ENCODE measurements at regions not wholly inside any gene's neighbourhood (a gene's known extent, or its start where the extent isn't known, plus 50 kb on each side); places are given as distances from the start of the nearest gene placed in this dataset.

DNA sequence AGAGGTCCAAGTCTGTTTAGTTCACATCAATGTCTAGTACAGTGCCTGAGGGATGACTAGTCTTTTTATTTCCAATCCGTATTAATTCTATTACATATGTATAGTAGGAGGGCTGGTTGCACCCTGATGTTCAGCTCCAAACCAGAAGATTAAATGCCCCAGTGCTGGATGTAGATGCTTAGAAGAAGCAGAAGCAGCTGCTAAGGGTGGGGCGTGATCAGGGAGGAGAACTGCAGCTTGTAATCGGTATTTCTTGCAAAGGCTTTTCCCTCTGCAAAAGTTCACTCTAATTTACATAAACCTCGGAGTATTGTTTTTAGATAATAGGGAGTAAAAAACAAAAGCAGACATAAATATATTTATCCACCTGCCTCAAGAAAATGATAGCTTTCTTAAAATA, 145.3 kb upstream of the ITGA4 start:
- Mint-ChIP-seq H3K4me3 (ENCODE audit: unreplicated experiment) (no peak overlapping the region), H3K9me3 (ENCODE audit: unreplicated experiment) (no peaks in the 10 kb centered on the region), H3K4me1 (ENCODE audit: unreplicated experiment) (peaks cover 3% of the 10 kb centered on the region), H3K27ac (ENCODE audit: unreplicated experiment) (no peak overlapping the region), H3K36me3 (ENCODE audit: low read depth, unreplicated experiment) (no peaks in the 10 kb centered on the region), H3K27me3 (ENCODE audit: unreplicated experiment) (peaks cover 2% of the 10 kb centered on the region)
- TF ChIP-seq, protein P1, sequence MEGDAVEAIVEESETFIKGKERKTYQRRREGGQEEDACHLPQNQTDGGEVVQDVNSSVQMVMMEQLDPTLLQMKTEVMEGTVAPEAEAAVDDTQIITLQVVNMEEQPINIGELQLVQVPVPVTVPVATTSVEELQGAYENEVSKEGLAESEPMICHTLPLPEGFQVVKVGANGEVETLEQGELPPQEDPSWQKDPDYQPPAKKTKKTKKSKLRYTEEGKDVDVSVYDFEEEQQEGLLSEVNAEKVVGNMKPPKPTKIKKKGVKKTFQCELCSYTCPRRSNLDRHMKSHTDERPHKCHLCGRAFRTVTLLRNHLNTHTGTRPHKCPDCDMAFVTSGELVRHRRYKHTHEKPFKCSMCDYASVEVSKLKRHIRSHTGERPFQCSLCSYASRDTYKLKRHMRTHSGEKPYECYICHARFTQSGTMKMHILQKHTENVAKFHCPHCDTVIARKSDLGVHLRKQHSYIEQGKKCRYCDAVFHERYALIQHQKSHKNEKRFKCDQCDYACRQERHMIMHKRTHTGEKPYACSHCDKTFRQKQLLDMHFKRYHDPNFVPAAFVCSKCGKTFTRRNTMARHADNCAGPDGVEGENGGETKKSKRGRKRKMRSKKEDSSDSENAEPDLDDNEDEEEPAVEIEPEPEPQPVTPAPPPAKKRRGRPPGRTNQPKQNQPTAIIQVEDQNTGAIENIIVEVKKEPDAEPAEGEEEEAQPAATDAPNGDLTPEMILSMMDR (IDR thresholded peaks at IDR 0.05; ENCODE audit: unreplicated experiment), result no peak
- DNase-seq (ENCODE audit: low spot score), result no peak

DNA sequence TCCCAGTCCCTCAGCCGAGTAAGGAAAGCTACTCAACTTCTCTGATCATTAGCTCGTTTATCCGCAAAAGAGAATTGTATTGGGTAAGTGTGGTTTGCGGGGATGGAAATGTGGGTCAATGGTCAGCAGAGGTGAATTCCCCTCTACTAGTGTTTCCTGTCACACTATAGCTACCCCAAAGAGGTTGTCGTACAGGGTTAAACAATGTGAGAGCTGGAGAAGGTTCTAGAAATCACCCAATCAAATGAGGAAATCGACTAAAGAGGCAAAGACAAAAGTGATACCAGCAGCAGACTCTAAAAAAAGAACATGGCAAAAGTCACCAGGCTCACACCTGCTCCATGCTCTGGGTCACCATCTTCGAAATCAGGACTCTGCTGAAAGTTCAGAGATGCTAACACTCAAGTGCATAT, 144.7 kb upstream of the ITGA4 start:
- Mint-ChIP-seq H3K9me3 (ENCODE audit: unreplicated experiment) (no peaks in the 10 kb centered on the region), H3K27me3 (ENCODE audit: unreplicated experiment) (peaks cover 2% of the 10 kb centered on the region), H3K4me3 (ENCODE audit: unreplicated experiment) (no peak overlapping the region), H3K4me1 (ENCODE audit: unreplicated experiment) (peaks cover 3% of the 10 kb centered on the region), H3K27ac (ENCODE audit: unreplicated experiment) (no peak overlapping the region), H3K36me3 (ENCODE audit: low read depth, unreplicated experiment) (no peaks in the 10 kb centered on the region)
- TF ChIP-seq, protein P1 (IDR thresholded peaks at IDR 0.05; ENCODE audit: unreplicated experiment), result no peak
- no peak for DNase-seq (ENCODE audit: low spot score)

DNA sequence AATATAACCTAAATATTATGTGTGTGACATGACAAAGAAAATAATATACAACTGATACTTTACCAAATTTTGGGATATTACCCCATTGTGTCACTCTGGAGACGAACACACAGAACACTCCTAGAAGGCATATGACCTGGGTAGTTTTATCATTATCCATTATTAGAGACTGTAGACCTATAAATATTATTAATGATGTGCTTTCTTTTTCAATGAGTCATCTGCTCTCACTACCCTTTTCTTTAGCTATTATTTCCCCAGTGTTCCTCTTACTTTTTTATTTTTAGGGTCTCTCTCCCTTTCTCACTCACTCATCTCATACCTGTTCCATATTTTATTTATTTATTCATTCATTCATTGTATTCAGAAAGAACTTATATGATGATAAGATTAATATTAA, 143.3 kb upstream of the ITGA4 start:
- Mint-ChIP-seq H3K36me3 (ENCODE audit: low read depth, unreplicated experiment) (no peaks in the 10 kb centered on the region), H3K4me1 (ENCODE audit: unreplicated experiment) (peaks cover 3% of the 10 kb centered on the region), H3K4me3 (ENCODE audit: unreplicated experiment) (no peak overlapping the region), H3K27ac (ENCODE audit: unreplicated experiment) (no peak overlapping the region), H3K9me3 (ENCODE audit: unreplicated experiment) (no peaks in the 10 kb centered on the region), H3K27me3 (ENCODE audit: unreplicated experiment) (peaks cover 2% of the 10 kb centered on the region)
- no peak for DNase-seq (ENCODE audit: low spot score)
- TF ChIP-seq, protein P1 (IDR thresholded peaks at IDR 0.05; ENCODE audit: unreplicated experiment), result no peak

DNA sequence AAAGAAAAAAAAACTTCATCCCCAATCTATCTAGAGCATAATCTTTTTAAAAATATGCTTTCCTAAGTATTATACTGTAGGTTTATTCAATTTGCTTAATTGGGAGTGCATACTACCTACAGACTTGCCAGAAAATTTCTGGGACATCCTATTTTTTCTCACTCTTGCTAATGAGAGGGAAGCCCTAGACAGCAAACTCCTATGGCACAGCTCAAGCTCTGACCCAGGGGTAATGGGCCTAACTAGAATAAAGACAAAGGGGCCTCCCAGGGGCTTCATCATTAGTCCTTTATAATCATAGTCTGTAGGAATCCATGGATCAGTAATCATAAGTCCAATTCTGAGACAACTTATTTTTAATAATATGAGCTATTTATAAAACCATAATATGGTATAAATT, 142.6 kb upstream of the ITGA4 start:
- DNase-seq (ENCODE audit: low spot score), result no peak
- Mint-ChIP-seq H3K4me3 (ENCODE audit: unreplicated experiment) (no peak overlapping the region), H3K36me3 (ENCODE audit: low read depth, unreplicated experiment) (no peaks in the 10 kb centered on the region), H3K4me1 (ENCODE audit: unreplicated experiment) (peaks cover 3% of the 10 kb centered on the region), H3K27ac (ENCODE audit: unreplicated experiment) (no peak overlapping the region), H3K27me3 (ENCODE audit: unreplicated experiment) (peaks cover 2% of the 10 kb centered on the region), H3K9me3 (ENCODE audit: unreplicated experiment) (no peaks in the 10 kb centered on the region)
- TF ChIP-seq, protein P1 (IDR thresholded peaks at IDR 0.05; ENCODE audit: unreplicated experiment), result no peak

DNA sequence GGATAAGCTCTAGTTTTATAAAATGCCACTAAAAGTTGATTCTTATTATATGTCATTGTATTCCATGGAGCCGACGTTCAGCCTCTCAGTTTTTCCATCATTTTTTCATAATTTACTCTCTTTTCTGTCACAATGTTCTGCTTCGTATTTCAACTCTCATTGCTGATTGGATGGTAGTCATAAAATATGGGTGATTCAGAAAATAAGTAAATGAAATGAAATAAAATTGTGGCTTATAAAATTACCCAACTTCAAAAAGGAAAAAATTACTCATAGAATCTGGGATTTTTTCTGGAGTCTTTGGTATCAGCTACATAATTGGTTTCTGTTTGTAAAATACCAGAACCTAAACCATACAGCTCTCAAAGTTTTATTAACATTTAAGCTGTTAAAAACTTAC, 139.7 kb upstream of the ITGA4 start:
- no peak for DNase-seq (ENCODE audit: low spot score)

More for the DNA sequence above, 139.7 kb upstream of the ITGA4 start:
- Mint-ChIP-seq H3K4me3 (ENCODE audit: unreplicated experiment) (no peak overlapping the region), H3K36me3 (ENCODE audit: low read depth, unreplicated experiment) (no peaks in the 10 kb centered on the region), H3K9me3 (ENCODE audit: unreplicated experiment) (no peaks in the 10 kb centered on the region), H3K27ac (ENCODE audit: unreplicated experiment) (no peak overlapping the region), H3K4me1 (ENCODE audit: unreplicated experiment) (peaks cover under 1% of the 10 kb centered on the region), H3K27me3 (ENCODE audit: unreplicated experiment) (peaks cover under 1% of the 10 kb centered on the region)
- TF ChIP-seq, protein P1 (IDR thresholded peaks at IDR 0.05; ENCODE audit: unreplicated experiment), result no peak
